MM.1S (cell line): ENCODE measurements at regions not wholly inside any gene's neighbourhood (a gene's known extent, or its start where the extent isn't known, plus 50 kb on each side); places are given as distances from the start of the nearest gene placed in this dataset.

Experiments used
- DNase-seq: peaks from one replicate; pipeline ENCODE4 v3.0.0-alpha.2; 2015
- H2AFZ ChIP-seq: fragments of 300-600 bp; sonication (generic); 2 replicates; pipeline ENCODE4 v1.6.0; 2016; ENCODE audit warnings: antibody characterized with exemption, low read length
- H3F3A ChIP-seq: fragments of 300-600 bp; sonication (generic); 2 replicates; pipeline ENCODE4 v1.6.1; 2016; ENCODE audit warnings: mild to moderate bottlenecking, antibody characterized with exemption, low read length, moderate library complexity, mixed read lengths; ENCODE audit not compliant: insufficient read depth
- H3K27ac ChIP-seq: fragments of 300-600 bp; sonication (generic); 2 replicates; pipeline ENCODE4 v1.5.1; 2016; ENCODE audit warnings: mild to moderate bottlenecking, low read length
- H3K27me3 ChIP-seq: fragments of 300-600 bp; sonication (generic); replicated peaks from 2 replicates; pipeline ENCODE4 v1.6.0; 2016; ENCODE audit warnings: low read length; ENCODE audit not compliant: insufficient read depth
- H3K36me3 ChIP-seq: fragments of 300-600 bp; sonication (generic); replicated peaks from 2 replicates; pipeline ENCODE4 v1.6.1; 2016; ENCODE audit warnings: mild to moderate bottlenecking, low read length, mixed read lengths; ENCODE audit not compliant: insufficient read depth
- H3K4me1 ChIP-seq: fragments of 300-600 bp; sonication (generic); 2 replicates; pipeline ENCODE4 v1.6.1; 2016; ENCODE audit warnings: low read length, mixed read lengths
- H3K4me2 ChIP-seq: fragments of 300-600 bp; sonication (generic); 2 replicates; pipeline ENCODE4 v1.6.0; 2016; ENCODE audit warnings: low read depth, low read length
- H3K4me3 ChIP-seq: fragments of 300-600 bp; sonication (generic); 2 replicates; pipeline ENCODE4 v1.5.1; 2016; ENCODE audit warnings: low read length, mixed read lengths
- H3K79me2 ChIP-seq: fragments of 300-600 bp; sonication (generic); 2 replicates; pipeline ENCODE4 v1.6.1; 2016; ENCODE audit warnings: mixed run types, low read length, mixed read lengths
- H3K9ac ChIP-seq: fragments of 300-600 bp; sonication (generic); 2 replicates; pipeline ENCODE4 v1.6.1; 2016; ENCODE audit warnings: low read length, mixed read lengths
- H3K9me2 ChIP-seq: fragments of 300-600 bp; sonication (generic); replicated peaks from 2 replicates; pipeline ENCODE4 v1.6.1; 2016; ENCODE audit warnings: mild to moderate bottlenecking, low read length, mixed read lengths; ENCODE audit not compliant: insufficient read depth
- H3K9me3 ChIP-seq: fragments of 300-600 bp; sonication (generic); replicated peaks from 2 replicates; pipeline ENCODE4 v1.6.1; 2016; ENCODE audit warnings: mild to moderate bottlenecking, low read length, mixed read lengths; ENCODE audit not compliant: insufficient read depth
- H4K20me1 ChIP-seq: fragments of 300-600 bp; sonication (generic); 2 replicates; pipeline ENCODE4 v1.6.1; 2016; ENCODE audit warnings: mild to moderate bottlenecking, low read length, moderate library complexity, mixed read lengths; ENCODE audit not compliant: insufficient read depth
- CTCF ChIP-seq: fragments of 300-600 bp; sonication (generic); IDR thresholded peaks from 2 replicates; pipeline ENCODE4 v1.5.1; 2016; ENCODE audit warnings: antibody characterized with exemption, low read length, mixed read lengths
- EZH2 ChIP-seq: fragments of 300-600 bp; sonication (generic); optimal IDR thresholded peaks from 2 replicates; pipeline ENCODE3; 2017; ENCODE audit warnings: low read depth, mild to moderate bottlenecking, antibody characterized with exemption, low read length, mixed read lengths
- EZH2phosphoT487 ChIP-seq: fragments of 300-600 bp; sonication (generic); IDR thresholded peaks from 2 replicates; pipeline ENCODE4 v1.6.1; 2018; ENCODE audit warnings: antibody characterized with exemption, low read length

- Histone ChIP-seq H3K27me3 (no peaks in the 10 kb centered on the region), H3K9ac (no peak overlapping the region), H3K36me3 (no peaks in the 10 kb centered on the region), H3F3A (no peaks in the 10 kb centered on the region), H3K9me3 (no peaks in the 10 kb centered on the region), H3K4me2 (no peak overlapping the region), H3K79me2 (no peaks in the 10 kb centered on the region), H4K20me1 (no peaks in the 10 kb centered on the region), H3K9me2 (no peaks in the 10 kb centered on the region), H3K27ac (no peak overlapping the region), H3K4me3 (no peak overlapping the region), H2AFZ (no peak overlapping the region), H3K4me1 (no peaks in the 10 kb centered on the region)
- DNase-seq: no peak
- no peak for TF ChIP-seq EZH2
- TF ChIP-seq CTCF: no peak
- TF ChIP-seq EZH2phosphoT487: no peak
These were observed 64.8 kb upstream of the CCDC178 start for GRCh38 chr18:33505297-33505696.

- H3K4me3 ChIP-seq: no peak overlapping the region
- no peaks in the 10 kb centered on the region for H4K20me1 ChIP-seq
- TF ChIP-seq CTCF (peak; percentile 44), EZH2phosphoT487 (no peak)
- no peaks in the 10 kb centered on the region for H3F3A ChIP-seq
- no peak overlapping the region for H3K9ac ChIP-seq
- no peaks in the 10 kb centered on the region for H3K4me1 ChIP-seq
- no peak overlapping the region for H3K4me2 ChIP-seq
- no peaks in the 10 kb centered on the region for H3K9me3 ChIP-seq
- H3K9me2 ChIP-seq: no peaks in the 10 kb centered on the region
- H3K36me3 ChIP-seq: no peaks in the 10 kb centered on the region
- no peaks in the 10 kb centered on the region for H3K79me2 ChIP-seq
- no peak overlapping the region for H3K27ac ChIP-seq
- peak; percentile 31 for DNase-seq
- H3K27me3 ChIP-seq: no peaks in the 10 kb centered on the region
- H2AFZ ChIP-seq: no peak overlapping the region
These were observed 54.8 kb upstream of the CCDC178 start for GRCh38 chr18:33495278-33495677.
